ENCODE measurements at regions not wholly inside any gene's neighbourhood (a gene's known extent, or its start where the extent isn't known, plus 50 kb on each side); places are given as distances from the start of the nearest gene placed in this dataset.
"Not testable (repeated sequence)": the region's sequence is repeated elsewhere in the genome, so short reads cannot be mapped to it uniquely, and the experiment has no call there.

- TF ChIP-seq ZBTB26 (tag by site-specific recombination; optimal IDR thresholded peaks at IDR 0.05); ZNF629 (tag by site-specific recombination; IDR thresholded peaks at IDR 0.05); REST (tag by site-specific recombination; IDR thresholded peaks at IDR 0.05); WT1 (tag by site-specific recombination; IDR thresholded peaks at IDR 0.05); ZNF449 (tag by site-specific recombination; IDR thresholded peaks at IDR 0.05); CTCF (tag by site-specific recombination; IDR thresholded peaks at IDR 0.05); ZNF274 (IDR thresholded peaks at IDR 0.05; ENCODE audit: low read length); ZNF274 (tag by site-specific recombination; IDR thresholded peaks at IDR 0.05; ENCODE audit: borderline replicate concordance); ZNF76 (tag by site-specific recombination; IDR thresholded peaks at IDR 0.05; ENCODE audit: borderline replicate concordance, low read depth); ZNF223 (tag by site-specific recombination; IDR thresholded peaks at IDR 0.05); ZNF121 (tag by site-specific recombination; IDR thresholded peaks at IDR 0.05); YY1 (tag by site-specific recombination; IDR thresholded peaks at IDR 0.05); ZNF830 (tag by site-specific recombination; IDR thresholded peaks at IDR 0.05; ENCODE audit: low read depth): not testable (repeated sequence)
Observed at GRCh38 chr4:115519476-115519875, 406.1 kb upstream of the NDST4 start.
